Endodermal cell (in vitro differentiated cells): ENCODE measurements at regions not wholly inside any gene's neighbourhood (a gene's known extent, or its start where the extent isn't known, plus 50 kb on each side); places are given as distances from the start of the nearest gene placed in this dataset.

ENCODE experiments used
- DNase-seq: peaks from one replicate; pipeline ENCODE4 v3.0.0-alpha.2; 2017
- H3K27ac ChIP-seq: 2 replicates; pipeline ENCODE4 v1.5.1; 2013; ENCODE audit warnings: mild to moderate bottlenecking, low read depth, low read length, moderate library complexity
- H3K27me3 ChIP-seq: 2 replicates; pipeline ENCODE4 v1.6.1; 2013; ENCODE audit warnings: mild to moderate bottlenecking, low read length, moderate library complexity; ENCODE audit not compliant: insufficient read depth, control insufficient read depth, poor library complexity, severe bottlenecking
- H3K36me3 ChIP-seq: 2 replicates; pipeline ENCODE4 v1.7.0; 2013; ENCODE audit warnings: mild to moderate bottlenecking, low read length, moderate library complexity; ENCODE audit not compliant: control insufficient read depth, insufficient read depth
- H3K4me1 ChIP-seq: one replicate; pipeline ENCODE4 v1.7.0; 2013; ENCODE audit warnings: low read length; ENCODE audit not compliant: control insufficient read depth, insufficient read depth
- H3K4me3 ChIP-seq: 2 replicates; pipeline ENCODE4 v1.5.1; 2013; ENCODE audit warnings: mild to moderate bottlenecking, low read length, moderate library complexity
- H3K9ac ChIP-seq: 2 replicates; pipeline ENCODE4 v1.6.1; 2013; ENCODE audit warnings: mild to moderate bottlenecking, low read length, moderate library complexity; ENCODE audit not compliant: poor library complexity, severe bottlenecking; ENCODE audit errors: extremely low read depth
- H3K9me3 ChIP-seq: 2 replicates; pipeline ENCODE4 v1.6.1; 2013; ENCODE audit warnings: mild to moderate bottlenecking, low read length, moderate library complexity; ENCODE audit not compliant: control insufficient read depth
- H3K27ac Mint-ChIP-seq: 2 replicates; pipeline ENCODE4 v1.8.0; 2020; ENCODE audit warnings: mixed read lengths
- H3K27me3 Mint-ChIP-seq: 2 replicates; pipeline ENCODE4 v1.8.0; 2021; ENCODE audit warnings: mild to moderate bottlenecking, mixed read lengths; ENCODE audit not compliant: insufficient read depth
- H3K36me3 Mint-ChIP-seq: 2 replicates; pipeline ENCODE4 v1.8.0; 2020; ENCODE audit warnings: low read depth, mixed read lengths
- H3K4me1 Mint-ChIP-seq: 2 replicates; pipeline ENCODE4 v1.8.0; 2020; ENCODE audit warnings: mixed read lengths
- H3K4me3 Mint-ChIP-seq: 2 replicates; pipeline ENCODE4 v1.8.0; 2020; ENCODE audit warnings: mild to moderate bottlenecking, moderate library complexity, mixed read lengths
- H3K9me3 Mint-ChIP-seq: 2 replicates; pipeline ENCODE4 v1.8.0; 2020; ENCODE audit warnings: mild to moderate bottlenecking, mixed read lengths
- whole genome bisulfite sequencing, 2 experiments: methylation state at CpG; one replicate each; pipeline versions ENCODE4 v1.1.5 to v1.1.7; 2013; ENCODE audit warnings: missing lambda C conversion rate in 2 of 2, mixed read lengths in 1 of 2; ENCODE audit not compliant: insufficient coverage in 1 of 2, insufficient read length in 1 of 2; 5-methylcytosine and 5-hydroxymethylcytosine counted together
- TF ChIP-seq, protein P1 (sequence below): fragments of 200-600 bp; sonication (generic); conservative IDR thresholded peaks from 2 replicates; pipeline ENCODE4 v1.5.0; 2021; ENCODE audit warnings: antibody characterized with exemption, mild to moderate bottlenecking

DNA sequence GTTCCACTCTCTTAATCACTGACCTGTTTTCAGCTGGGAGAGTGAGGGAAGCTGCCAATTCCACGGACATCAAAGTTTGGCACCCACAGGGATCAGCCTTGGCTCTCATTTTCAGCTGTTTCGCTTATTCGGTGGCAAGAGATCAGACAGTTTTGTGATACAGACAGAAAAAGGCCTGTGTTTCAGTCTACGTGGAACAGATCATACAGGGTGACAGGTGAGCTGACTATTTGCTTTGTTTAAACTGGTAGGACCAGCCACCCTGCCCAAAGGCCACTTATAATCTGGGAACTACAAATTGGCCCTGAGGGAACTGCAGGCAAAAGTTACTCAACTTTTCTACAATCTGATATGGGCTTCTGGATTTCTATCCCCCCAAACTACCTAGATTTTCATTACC is 128.6 kb downstream of the ZNF467 start:
- TF ChIP-seq, protein P1, sequence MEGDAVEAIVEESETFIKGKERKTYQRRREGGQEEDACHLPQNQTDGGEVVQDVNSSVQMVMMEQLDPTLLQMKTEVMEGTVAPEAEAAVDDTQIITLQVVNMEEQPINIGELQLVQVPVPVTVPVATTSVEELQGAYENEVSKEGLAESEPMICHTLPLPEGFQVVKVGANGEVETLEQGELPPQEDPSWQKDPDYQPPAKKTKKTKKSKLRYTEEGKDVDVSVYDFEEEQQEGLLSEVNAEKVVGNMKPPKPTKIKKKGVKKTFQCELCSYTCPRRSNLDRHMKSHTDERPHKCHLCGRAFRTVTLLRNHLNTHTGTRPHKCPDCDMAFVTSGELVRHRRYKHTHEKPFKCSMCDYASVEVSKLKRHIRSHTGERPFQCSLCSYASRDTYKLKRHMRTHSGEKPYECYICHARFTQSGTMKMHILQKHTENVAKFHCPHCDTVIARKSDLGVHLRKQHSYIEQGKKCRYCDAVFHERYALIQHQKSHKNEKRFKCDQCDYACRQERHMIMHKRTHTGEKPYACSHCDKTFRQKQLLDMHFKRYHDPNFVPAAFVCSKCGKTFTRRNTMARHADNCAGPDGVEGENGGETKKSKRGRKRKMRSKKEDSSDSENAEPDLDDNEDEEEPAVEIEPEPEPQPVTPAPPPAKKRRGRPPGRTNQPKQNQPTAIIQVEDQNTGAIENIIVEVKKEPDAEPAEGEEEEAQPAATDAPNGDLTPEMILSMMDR = no peak
- peaks cover 4% of the 10 kb centered on the region for H3K27me3 ChIP-seq
- H3K4me3 ChIP-seq = no peak overlapping the region
- no peaks in the 10 kb centered on the region for H3K4me1 ChIP-seq
- no peak overlapping the region for H3K27ac ChIP-seq
- Mint-ChIP-seq H3K9me3 (peaks cover under 1% of the 10 kb centered on the region), H3K27ac (no peak overlapping the region), H3K36me3 (no peaks in the 10 kb centered on the region), H3K4me3 (no peak overlapping the region), H3K27me3 (peaks cover 9% of the 10 kb centered on the region), H3K4me1 (peaks cover 24% of the 10 kb centered on the region)
- peaks cover under 1% of the 10 kb centered on the region for H3K9me3 ChIP-seq
- WGBS, 2 experiments = 85 to 90% methylated on average over 3 to 4 of the region's 4 CpGs
- DNase-seq = no peak
- H3K9ac ChIP-seq = no peak overlapping the region
- no peaks in the 10 kb centered on the region for H3K36me3 ChIP-seq

DNA sequence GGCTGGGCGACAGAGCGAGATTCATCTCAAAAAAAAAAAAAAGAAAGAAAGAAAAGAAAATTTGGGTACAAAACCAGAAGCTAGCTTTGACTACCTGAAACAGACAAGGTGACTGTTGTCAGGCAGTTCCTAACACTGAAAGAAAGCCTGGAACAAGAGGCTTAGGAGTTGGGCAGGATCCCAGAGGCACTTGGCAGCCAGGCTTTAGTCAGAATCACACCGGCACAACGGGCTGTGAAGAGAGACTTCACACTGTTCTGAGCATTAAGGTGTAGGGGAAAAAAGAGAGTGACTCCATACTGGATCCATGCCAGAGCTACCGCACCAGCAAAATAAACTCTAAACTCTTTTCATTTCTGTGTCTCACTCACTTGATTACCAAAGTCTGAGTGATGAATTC is 130.8 kb downstream of the ZNF467 start:
- no peak for DNase-seq
- Mint-ChIP-seq H3K27ac (no peak overlapping the region), H3K4me3 (no peak overlapping the region), H3K27me3 (peaks cover 19% of the 10 kb centered on the region), H3K36me3 (no peaks in the 10 kb centered on the region), H3K4me1 (peaks cover 8% of the 10 kb centered on the region), H3K9me3 (no peaks in the 10 kb centered on the region)
- Histone ChIP-seq H3K36me3 (no peaks in the 10 kb centered on the region), H3K9ac (no peak overlapping the region), H3K4me1 (no peaks in the 10 kb centered on the region), H3K9me3 (no peaks in the 10 kb centered on the region), H3K27ac (no peak overlapping the region), H3K27me3 (peaks cover 19% of the 10 kb centered on the region), H3K4me3 (no peak overlapping the region)
- 80 to 90% methylated on average over 1 to 5 of the region's 5 CpGs for WGBS, 2 experiments
- TF ChIP-seq, protein P1 = no peak

DNA sequence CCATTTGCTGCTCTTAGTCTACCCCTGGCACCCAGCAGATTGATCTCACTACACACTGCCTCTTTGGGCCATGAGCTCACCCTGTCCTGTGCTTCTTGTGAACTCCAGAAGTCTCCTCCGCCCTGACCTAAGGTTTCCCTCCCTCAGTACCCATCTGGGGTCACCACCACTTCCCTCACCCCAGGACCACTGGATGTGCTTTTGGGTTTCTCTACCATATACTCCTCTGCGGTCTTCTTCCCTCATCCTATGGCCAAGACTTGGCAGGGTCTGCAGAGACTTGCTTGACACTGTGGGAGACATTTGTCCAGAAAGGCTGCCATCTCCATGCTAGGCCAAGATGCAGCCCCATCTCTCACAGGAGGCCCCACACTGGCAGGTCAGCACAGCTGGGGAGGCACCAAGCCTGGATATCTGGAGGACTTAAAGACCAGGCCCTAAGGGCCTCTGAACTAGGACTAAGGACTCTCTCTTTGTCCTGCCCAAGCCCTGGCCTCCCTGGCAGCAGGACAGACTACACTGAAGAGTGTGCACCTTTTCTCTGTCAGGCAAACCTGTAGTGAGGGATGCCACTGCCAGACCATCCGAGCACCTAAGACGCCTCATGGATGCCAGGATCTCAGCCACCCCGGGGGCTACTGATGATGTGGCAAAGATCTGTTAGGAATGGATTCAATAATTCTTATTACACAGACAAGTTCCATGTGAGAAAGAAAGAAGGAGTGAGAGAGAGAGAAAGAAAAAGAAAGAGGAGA is 134.6 kb downstream of the ZNF467 start:
- Histone ChIP-seq H3K4me1 (no peaks in the 10 kb centered on the region), H3K9ac (no peak overlapping the region), H3K27ac (no peak overlapping the region), H3K36me3 (no peaks in the 10 kb centered on the region), H3K27me3 (peaks cover 32% of the 10 kb centered on the region), H3K9me3 (no peaks in the 10 kb centered on the region), H3K4me3 (no peak overlapping the region)
- peaks cover 26% of the 10 kb centered on the region for H3K27me3 Mint-ChIP-seq
- H3K9me3 Mint-ChIP-seq = no peaks in the 10 kb centered on the region
- DNase-seq = no peak
- WGBS, 2 experiments = 80 to 91% methylated on average over 1 to 4 of the region's 5 CpGs
- TF ChIP-seq, protein P1 = no peak
- no peak overlapping the region for H3K4me3 Mint-ChIP-seq
- no peak overlapping the region for H3K27ac Mint-ChIP-seq
- no peaks in the 10 kb centered on the region for H3K4me1 Mint-ChIP-seq
- H3K36me3 Mint-ChIP-seq = no peaks in the 10 kb centered on the region
